OCI-LY3 (cell line): ENCODE measurements at regions not wholly inside any gene's neighbourhood (a gene's known extent, or its start where the extent isn't known, plus 50 kb on each side); places are given as distances from the start of the nearest gene placed in this dataset.

Experiments
- CTCF ChIP-seq: fragments of 200-600, 300-600 bp; sonication (generic); IDR thresholded peaks from 2 replicates; pipeline ENCODE4 v1.5.1; 2014; ENCODE audit warnings: antibody characterized with exemption, low read length, low read depth
- EZH2phosphoT487 ChIP-seq: fragments of 200-600 bp; shearing (Covaris generic); IDR thresholded peaks from 2 replicates; pipeline ENCODE4 v1.6.1; 2018; ENCODE audit warnings: antibody characterized with exemption, mixed run types, low read depth

GRCh38 chr7:12025246-12025645 is 185.8 kb upstream of the TMEM106B start:
- no peak for TF ChIP-seq CTCF
- TF ChIP-seq EZH2phosphoT487, result no peak
